Adrenal gland (tissue), 9 donors: ENCODE measurements at regions not wholly inside any gene's neighbourhood (a gene's known extent, or its start where the extent isn't known, plus 50 kb on each side); places are given as distances from the start of the nearest gene placed in this dataset.

Experiments
- DNase-seq, 7 donors: peaks; one replicate each; pipeline ENCODE4 v3.0.0-alpha.2; 2019 to 2020
- H3K27ac ChIP-seq, 5 donors: fragments of 200-600 bp; sonication (generic) in 4 of 5; 1 replicate in 3 of 5; 2 replicates in 2 of 5; pipeline versions ENCODE4 v1.5.1 to v1.8.0; 2016 to 2020; ENCODE audit warnings: mild to moderate bottlenecking in 1 of 5
- H3K27me3 ChIP-seq: fragments of 200-600 bp; 2 replicates; pipeline ENCODE4 v1.8.0; 2021
- H3K36me3 ChIP-seq, 2 donors: fragments of 200-600 bp; replicated peaks in 1 of 2; 1 replicate in 1 of 2; 2 replicates in 1 of 2; pipeline versions ENCODE4 v1.5.1 to v1.8.0; 2018 to 2022
- H3K4me1 ChIP-seq, 2 donors: fragments of 200-600 bp; replicated peaks in 1 of 2; 1 replicate in 1 of 2; 2 replicates in 1 of 2; pipeline versions ENCODE4 v1.5.1 to v1.8.0; 2018 to 2021
- H3K4me3 ChIP-seq, 4 donors: fragments of 200-600 bp; sonication (generic) in 3 of 4; one replicate each; pipeline ENCODE4 v1.5.1; 2016 to 2018
- H3K9me3 ChIP-seq, 3 donors: fragments of 200-600 bp; sonication (generic) in 1 of 3; replicated peaks in 1 of 3; 1 replicate in 2 of 3; 2 replicates in 1 of 3; pipeline versions ENCODE4 v1.5.1 to v1.8.0; 2016 to 2021
- CTCF ChIP-seq, 6 experiments: fragments of 450-650 bp in 4 of 6; fragments of 200-600 bp in 2 of 6; sonication (generic) in 1 of 6; IDR thresholded peaks; 1 replicate in 5 of 6; 2 replicates in 1 of 6; pipeline versions ENCODE4 v1.5.1 to v1.8.0; 2016 to 2021; ENCODE audit warnings: antibody characterized with exemption in 6 of 6, mild to moderate bottlenecking in 2 of 6, moderate library complexity in 1 of 6
- POLR2A ChIP-seq, 2 donors: fragments of 450-650 bp; IDR thresholded peaks; one replicate each; pipeline ENCODE4 v1.6.1; 2017; ENCODE audit warnings: antibody characterized with exemption in 2 of 2, mild to moderate bottlenecking in 2 of 2, moderate library complexity in 1 of 2
- WGBS, 4 donors: extraction: QIAGEN DNeasy Blood & Tissue Kit in 2 of 4; methylation state at CpG; one replicate each; pipeline versions ENCODE4 v1.1.5 to v1.1.7; 2013 to 2017; 5-methylcytosine and 5-hydroxymethylcytosine counted together
- intact Hi-C, 2 donors: fragments of 100-400 bp; cut with DNase I; formaldehyde crosslinking; loops; one replicate each; pipeline versions ENCODE4 v1.14.1 to v1.15.0; 2022 to 2023
- donor health status: healthy with polysubstance abuse.
- donor health status: Bipolar disorder and iron deficiency.
- donor health status: DM: yes; HTN: yes; CAD: no.
- donor health status: DM: no; HTN: no; CAD: no.
- donor health status: DM: no; HTN: no; CAD: no.

- intact Hi-C loops: no loop called here
- Histone ChIP-seq H3K4me1 (no peaks in the 10 kb centered on the region), H3K27me3 (no peaks in the 10 kb centered on the region), H3K27ac (no peak overlapping the region), H3K4me3 (no peak overlapping the region), H3K36me3 (no peaks in the 10 kb centered on the region), H3K9me3 (no peaks in the 10 kb centered on the region)
- no peak for DNase-seq
- TF ChIP-seq CTCF (IDR thresholded peaks at IDR 0.05) (no peak), POLR2A (IDR thresholded peaks at IDR 0.05) (no peak)
Observed at GRCh38 chr6:105458084-105458483, 55.2 kb upstream of the PREP start.

- no peak for TF ChIP-seq POLR2A (IDR thresholded peaks at IDR 0.05)
- no peak for TF ChIP-seq CTCF (IDR thresholded peaks at IDR 0.05)
- no peak overlapping the region for H3K27ac ChIP-seq
- no peaks in the 10 kb centered on the region for H3K27me3 ChIP-seq
- no peaks in the 10 kb centered on the region for H3K36me3 ChIP-seq
- H3K4me3 ChIP-seq: no peak overlapping the region
- H3K4me1 ChIP-seq: no peaks in the 10 kb centered on the region
- intact Hi-C loops: no loop called here
- DNase-seq: no peak
- 69 to 84% (median 74%) methylated on average over 1 of the region's 1 CpG for WGBS, 4 donors
- no peaks in the 10 kb centered on the region for H3K9me3 ChIP-seq
Observed at GRCh38 chr6:105453968-105454367, 51.1 kb upstream of the PREP start.

- Histone ChIP-seq H3K36me3 (no peaks in the 10 kb centered on the region), H3K4me1 (no peaks in the 10 kb centered on the region), H3K9me3 (no peaks in the 10 kb centered on the region), H3K27me3 (no peaks in the 10 kb centered on the region), H3K27ac (no peak overlapping the region), H3K4me3 (no peak overlapping the region)
- intact Hi-C loops: no loop called here
- TF ChIP-seq POLR2A (IDR thresholded peaks at IDR 0.05) (no peak), CTCF (IDR thresholded peaks at IDR 0.05) (no peak)
- peak in 3 of 7 donors; percentile 17 to 57 (median 24) for DNase-seq
- WGBS, 4 donors: 56 to 62% (median 59%) methylated on average over 8 of the region's 8 CpGs
Observed at GRCh38 chr6:105452924-105453756, 50.3 kb upstream of the PREP start.
